Stomach (tissue), 8 donors: ENCODE measurements at regions not wholly inside any gene's neighbourhood (a gene's known extent, or its start where the extent isn't known, plus 50 kb on each side); places are given as distances from the start of the nearest gene placed in this dataset.

Experiments
- DNase-seq, 2 donors: peaks; one replicate each; pipeline versions ENCODE4 v3.0.0 to v3.0.0-alpha.2; 2013 to 2019
- H3K27ac ChIP-seq, 5 donors: fragments of 200-600 bp in 4 of 5; sonication (generic) in 4 of 5; one replicate each; pipeline ENCODE4 v1.5.1; 2013 to 2019; ENCODE audit warnings: mild to moderate bottlenecking in 1 of 5, moderate library complexity in 1 of 5
- H3K27me3 ChIP-seq, 3 donors: fragments of 200-600 bp; sonication (generic); one replicate each; pipeline ENCODE4 v1.5.1; 2017 to 2019; ENCODE audit warnings: mixed run types in 1 of 3
- H3K36me3 ChIP-seq, 4 donors: fragments of 200-600 bp; sonication (generic); 1 replicate in 3 of 4; 2 replicates in 1 of 4; pipeline ENCODE4 v1.5.1; 2016 to 2019
- H3K4me1 ChIP-seq, 4 donors: fragments of 200-600 bp; sonication (generic); one replicate each; pipeline ENCODE4 v1.5.1; 2016 to 2019
- H3K4me3 ChIP-seq, 4 donors: fragments of 200-600 bp; sonication (generic) in 3 of 4; one replicate each; pipeline ENCODE4 v1.5.1; 2016 to 2019; ENCODE audit warnings: mild to moderate bottlenecking in 1 of 4
- H3K9me3 ChIP-seq, 4 donors: fragments of 200-600 bp; sonication (generic); one replicate each; pipeline ENCODE4 v1.5.1; 2016 to 2019
- EP300 ChIP-seq: sonication (generic); formaldehyde crosslinking; IDR thresholded peaks from one replicate; pipeline ENCODE4 v1.6.1; 2017; ENCODE audit warnings: antibody characterized with exemption
- POLR2A ChIP-seq, 4 donors: fragments of 450-650 bp; IDR thresholded peaks; one replicate each; pipeline ENCODE4 v1.6.1; 2016; ENCODE audit warnings: antibody characterized with exemption in 4 of 4, control low read depth in 2 of 4, mild to moderate bottlenecking in 1 of 4, moderate library complexity in 1 of 4
- POLR2AphosphoS5 ChIP-seq, 3 donors: sonication (generic); formaldehyde crosslinking; IDR thresholded peaks; one replicate each; pipeline ENCODE4 v1.6.1; 2016; ENCODE audit warnings: antibody characterized with exemption in 3 of 3
- WGBS, 5 donors: extraction: QIAGEN DNeasy Blood & Tissue Kit in 3 of 5; methylation state at CpG; one replicate each; pipeline versions ENCODE4 v1.1.5 to v1.1.7; 2013 to 2018; 5-methylcytosine and 5-hydroxymethylcytosine counted together
- intact Hi-C: fragments of 100-400 bp; cut with DNase I; formaldehyde crosslinking; loops from one replicate; pipeline ENCODE4 v1.15.1; 2023; ENCODE audit warnings: low total_unique reads
- TF ChIP-seq, protein P1 (sequence below), 7 experiments: fragments of 450-650 bp in 4 of 7; fragments of 200-600 bp in 3 of 7; sonication (generic) in 3 of 7; IDR thresholded peaks; one replicate each; pipeline ENCODE4 v1.5.1; 2016 to 2019; ENCODE audit warnings: antibody characterized with exemption in 7 of 7, control low read depth in 2 of 7, mild to moderate bottlenecking in 1 of 7
- donor health status: healthy with polysubstance abuse.
- donor health status: Bipolar disorder and iron deficiency.
- donor health status: healthy.

DNA sequence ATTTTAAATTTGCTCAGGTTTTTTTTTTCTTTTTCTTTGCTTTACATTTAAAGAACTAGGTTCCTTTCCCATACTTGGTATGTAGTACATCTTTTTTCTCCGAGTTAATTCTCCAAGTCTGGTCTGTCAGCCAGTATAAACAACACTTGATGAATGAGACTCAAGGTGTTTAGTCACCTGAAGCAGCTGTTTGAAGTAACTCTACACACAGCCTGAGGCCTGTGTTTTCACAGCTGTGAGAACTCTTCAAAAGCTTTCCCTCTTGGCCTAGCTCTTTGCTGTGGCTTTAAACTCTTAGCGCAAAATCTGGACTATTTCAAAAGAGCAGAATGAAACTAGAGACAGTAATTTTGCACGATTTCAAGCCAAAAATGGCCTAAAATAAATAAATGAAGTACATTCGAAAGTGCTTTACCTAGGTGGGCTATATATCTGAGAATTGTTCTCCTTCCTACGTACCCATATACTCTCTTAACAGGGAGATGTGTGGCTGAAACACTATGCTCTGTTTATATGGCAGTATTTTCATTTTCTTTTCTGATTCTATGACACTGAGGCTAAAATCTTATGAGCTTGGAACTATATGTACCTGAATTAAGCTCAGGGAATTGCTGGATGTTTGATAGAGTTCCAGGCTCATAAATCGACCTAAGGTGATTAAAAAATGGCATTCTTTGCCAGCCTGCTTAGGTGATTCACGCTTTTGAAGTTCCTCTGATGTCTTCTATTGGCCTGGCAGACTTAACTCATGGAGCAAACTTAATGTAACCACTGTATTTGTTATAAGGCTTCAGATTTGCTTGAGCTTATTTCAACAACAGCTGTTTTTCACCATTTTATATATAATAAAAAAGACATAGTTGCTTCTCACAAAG lies 1044.1 kb upstream of the ZEB2 start:
- H3K9me3 ChIP-seq = no peaks in the 10 kb centered on the region
- intact Hi-C loops = no loop called here
- H3K4me3 ChIP-seq = no peak overlapping the region
- H3K4me1 ChIP-seq = peaks cover 0 to 13% (median 6%) of the 10 kb centered on the region in 4 donors
- no peaks in the 10 kb centered on the region for H3K27me3 ChIP-seq
- no peaks in the 10 kb centered on the region for H3K36me3 ChIP-seq
- no peak overlapping the region for H3K27ac ChIP-seq
- DNase-seq = peak in 1 of 2 donors; percentile 82
- WGBS, 5 donors = 44 to 51% (median 48%) methylated on average over 7 of the region's 7 CpGs
- TF ChIP-seq EP300 = no peak
- TF ChIP-seq POLR2A (IDR thresholded peaks at IDR 0.05) = no peak
- TF ChIP-seq POLR2AphosphoS5 (IDR thresholded peaks at IDR 0.05) = peak in 1 of 3 donors; percentile 11
- TF ChIP-seq, protein P1, sequence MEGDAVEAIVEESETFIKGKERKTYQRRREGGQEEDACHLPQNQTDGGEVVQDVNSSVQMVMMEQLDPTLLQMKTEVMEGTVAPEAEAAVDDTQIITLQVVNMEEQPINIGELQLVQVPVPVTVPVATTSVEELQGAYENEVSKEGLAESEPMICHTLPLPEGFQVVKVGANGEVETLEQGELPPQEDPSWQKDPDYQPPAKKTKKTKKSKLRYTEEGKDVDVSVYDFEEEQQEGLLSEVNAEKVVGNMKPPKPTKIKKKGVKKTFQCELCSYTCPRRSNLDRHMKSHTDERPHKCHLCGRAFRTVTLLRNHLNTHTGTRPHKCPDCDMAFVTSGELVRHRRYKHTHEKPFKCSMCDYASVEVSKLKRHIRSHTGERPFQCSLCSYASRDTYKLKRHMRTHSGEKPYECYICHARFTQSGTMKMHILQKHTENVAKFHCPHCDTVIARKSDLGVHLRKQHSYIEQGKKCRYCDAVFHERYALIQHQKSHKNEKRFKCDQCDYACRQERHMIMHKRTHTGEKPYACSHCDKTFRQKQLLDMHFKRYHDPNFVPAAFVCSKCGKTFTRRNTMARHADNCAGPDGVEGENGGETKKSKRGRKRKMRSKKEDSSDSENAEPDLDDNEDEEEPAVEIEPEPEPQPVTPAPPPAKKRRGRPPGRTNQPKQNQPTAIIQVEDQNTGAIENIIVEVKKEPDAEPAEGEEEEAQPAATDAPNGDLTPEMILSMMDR (IDR thresholded peaks at IDR 0.05) = no peak

DNA sequence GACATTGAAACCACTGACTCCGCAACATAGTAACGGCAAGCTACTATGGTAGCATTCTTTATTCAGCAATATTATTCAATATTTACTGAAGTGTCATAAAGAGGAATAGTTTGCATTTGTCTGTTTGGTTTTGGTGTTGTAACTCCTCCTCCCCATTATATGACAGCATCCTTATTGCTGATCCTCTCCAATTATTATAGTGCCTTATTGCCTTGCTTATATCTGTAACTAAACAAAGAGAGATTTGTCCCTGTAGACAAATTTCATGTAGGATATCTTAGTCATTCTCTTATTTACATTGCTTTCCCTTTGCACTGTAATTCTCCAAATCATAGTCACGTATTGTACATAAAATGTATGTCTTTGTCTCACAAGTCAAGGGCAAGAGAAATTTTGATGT lies 1041.2 kb upstream of the ZEB2 start:
- intact Hi-C loops = no loop called here
- TF ChIP-seq, protein P1 (IDR thresholded peaks at IDR 0.05) = no peak
- TF ChIP-seq POLR2AphosphoS5 (IDR thresholded peaks at IDR 0.05) (no peak), EP300 (no peak), POLR2A (IDR thresholded peaks at IDR 0.05) (no peak)
- 84 to 91% (median 88%) methylated on average over 3 of the region's 3 CpGs for WGBS, 5 donors

DNA sequence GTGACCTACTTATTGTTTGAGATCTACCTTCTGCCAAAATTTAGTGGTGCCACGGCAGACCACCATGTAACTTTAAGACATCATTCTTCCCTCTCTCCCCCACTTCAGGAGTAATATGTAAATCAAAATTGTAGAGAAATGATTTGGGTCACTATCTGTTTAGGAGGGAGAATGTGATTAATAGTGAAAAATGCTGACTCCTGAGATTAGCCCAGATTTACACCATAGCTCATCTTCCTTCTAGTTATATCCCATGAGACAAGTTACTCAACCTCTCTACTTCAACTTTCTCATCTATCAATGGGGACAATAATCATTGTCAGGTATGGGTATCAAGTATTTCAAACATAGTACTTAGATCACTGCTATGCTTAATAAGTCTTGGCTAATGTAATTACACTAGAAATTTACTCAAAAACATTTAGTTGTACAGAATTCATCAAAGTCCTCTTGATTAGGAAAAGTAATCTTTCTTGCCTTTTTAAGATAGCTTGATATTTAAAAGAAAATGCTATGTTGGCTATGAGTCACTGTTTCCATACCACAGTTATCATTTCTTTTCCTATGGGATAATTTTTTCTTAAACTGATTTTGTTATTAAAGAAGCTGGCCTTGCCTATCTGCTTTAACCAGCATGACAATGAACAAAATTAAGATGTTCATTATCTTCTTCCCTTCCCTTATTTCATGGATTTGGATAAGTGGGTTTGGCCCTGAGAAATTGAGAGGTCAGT lies 1038.9 kb upstream of the ZEB2 start:
- H3K27ac ChIP-seq = no peak overlapping the region
- no peak for TF ChIP-seq POLR2A (IDR thresholded peaks at IDR 0.05)
- TF ChIP-seq, protein P1 (IDR thresholded peaks at IDR 0.05) = no peak
- TF ChIP-seq EP300 = no peak
- DNase-seq = no peak
- 50 to 76% (median 67%) methylated on average over 1 of the region's 1 CpG for WGBS, 5 donors
- no peak overlapping the region for H3K4me3 ChIP-seq
- H3K27me3 ChIP-seq = no peaks in the 10 kb centered on the region
- intact Hi-C loops = no loop called here
- no peaks in the 10 kb centered on the region for H3K36me3 ChIP-seq
- no peaks in the 10 kb centered on the region for H3K9me3 ChIP-seq
- peaks cover 0 to 12% (median 5%) of the 10 kb centered on the region in 4 donors for H3K4me1 ChIP-seq

More for the DNA sequence above, 1041.2 kb upstream of the ZEB2 start:
- Histone ChIP-seq H3K36me3 (no peaks in the 10 kb centered on the region), H3K27ac (no peak overlapping the region), H3K9me3 (no peaks in the 10 kb centered on the region), H3K4me3 (no peak overlapping the region), H3K4me1 (peaks cover 0 to 17% (median 6%) of the 10 kb centered on the region in 4 donors), H3K27me3 (no peaks in the 10 kb centered on the region)
- no peak for DNase-seq

DNA sequence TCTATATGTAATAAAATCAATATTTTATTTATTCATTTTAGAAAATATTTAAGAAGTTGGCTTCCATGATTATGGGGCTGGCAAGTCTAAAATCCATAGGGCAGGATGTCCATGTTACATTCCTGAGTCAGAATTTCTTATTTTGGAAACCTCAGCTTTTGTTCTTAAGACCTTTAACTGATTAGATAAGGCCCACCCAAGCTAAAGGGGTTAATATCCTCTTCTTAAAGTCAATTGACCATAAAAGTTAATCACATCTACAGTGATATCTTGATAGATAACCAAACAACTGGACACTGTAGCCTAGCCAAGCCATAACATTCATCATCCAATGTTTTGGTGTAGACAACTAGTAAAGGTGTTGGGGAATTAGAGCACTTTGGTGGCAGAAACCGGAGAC lies 1035.4 kb upstream of the ZEB2 start:
- Histone ChIP-seq H3K4me3 (no peak overlapping the region), H3K36me3 (no peaks in the 10 kb centered on the region), H3K27ac (no peak overlapping the region), H3K27me3 (no peaks in the 10 kb centered on the region), H3K9me3 (no peaks in the 10 kb centered on the region), H3K4me1 (peaks cover 0 to 21% (median 8%) of the 10 kb centered on the region in 4 donors)
- no peak for DNase-seq
- no peak for TF ChIP-seq EP300
- TF ChIP-seq, protein P1 (IDR thresholded peaks at IDR 0.05) = no peak
- TF ChIP-seq POLR2A (IDR thresholded peaks at IDR 0.05) = no peak
- no peak for TF ChIP-seq POLR2AphosphoS5 (IDR thresholded peaks at IDR 0.05)
- WGBS, 5 donors = 86 to 100% (median 98%) methylated on average over 1 of the region's 1 CpG
- intact Hi-C loops = no loop called here
